ENCODE measurements at regions not wholly inside any gene's neighbourhood (a gene's known extent, or its start where the extent isn't known, plus 50 kb on each side); places are given as distances from the start of the nearest gene placed in this dataset.
A peak's percentile ranks its signal among the peaks of the same experiment; 100 is the strongest.

DNA sequence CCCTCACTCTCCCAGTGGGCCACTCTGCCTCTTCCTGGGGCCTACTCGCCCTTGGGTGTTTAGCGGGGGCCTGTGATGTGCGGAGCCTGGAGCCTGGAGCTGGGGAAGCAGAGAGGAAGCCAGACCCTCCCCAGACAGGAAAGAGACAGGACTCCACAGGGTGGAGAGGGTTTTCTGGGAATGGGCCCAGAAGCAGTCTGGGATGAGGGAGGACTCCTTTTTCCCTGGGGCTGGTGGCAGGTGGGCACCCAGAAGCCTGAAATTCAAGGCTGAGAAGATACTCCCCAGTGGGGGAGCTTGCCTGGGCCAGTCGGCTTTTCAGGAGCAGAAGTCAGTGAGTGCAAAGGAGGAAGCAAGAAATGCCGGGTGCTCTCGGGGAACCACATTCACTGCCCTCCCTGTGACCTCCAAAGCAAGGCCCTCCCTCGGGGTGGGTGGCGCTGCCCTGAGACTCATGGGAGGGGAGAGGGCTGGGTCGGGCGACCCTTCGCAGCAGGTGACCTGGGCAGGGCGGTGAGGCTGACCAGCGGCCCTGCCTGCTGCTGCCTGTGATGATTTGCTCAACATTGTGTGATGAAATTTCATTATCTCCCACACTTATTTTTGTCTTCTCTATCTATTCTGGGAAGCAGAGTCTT, 1377.4 kb downstream of the BRD1 start:
- peak; percentile 4 for DNase-seq

DNA sequence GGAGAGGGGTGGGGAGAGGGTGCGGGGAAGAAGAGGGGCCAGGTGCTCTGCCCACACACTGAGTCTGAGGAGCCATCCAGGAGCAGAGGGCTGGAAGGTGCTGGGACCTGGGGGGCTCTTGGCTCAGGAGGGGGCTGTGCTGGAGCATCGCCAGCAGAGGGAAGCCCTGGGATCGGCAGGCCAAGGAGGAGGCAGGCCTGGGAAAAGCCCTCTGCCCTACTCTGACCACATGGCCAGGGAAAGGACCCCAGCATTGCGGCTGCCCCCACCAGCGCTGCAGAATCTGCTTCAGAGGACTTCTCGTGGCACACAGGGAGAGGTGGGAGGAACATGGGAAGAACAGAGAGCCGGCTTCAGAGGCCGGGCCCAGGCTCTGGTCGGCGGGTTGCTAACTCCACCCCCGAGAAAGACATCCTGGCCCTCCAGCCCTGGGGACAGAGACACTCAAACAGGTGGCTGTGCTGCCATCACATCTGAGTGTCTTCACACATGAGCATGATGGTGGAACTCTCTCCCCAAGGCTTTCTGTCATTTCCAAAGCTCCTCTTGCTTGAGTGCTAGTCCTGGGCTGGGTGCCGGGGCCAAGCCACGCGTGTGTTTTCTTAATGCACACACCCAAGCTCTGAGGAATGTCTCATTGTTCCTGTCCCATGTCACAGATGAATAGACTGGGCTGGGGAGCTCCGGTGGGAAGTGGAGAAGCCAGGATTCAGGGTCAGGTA, 1378.0 kb downstream of the BRD1 start:
- DNase-seq, result no peak

DNA sequence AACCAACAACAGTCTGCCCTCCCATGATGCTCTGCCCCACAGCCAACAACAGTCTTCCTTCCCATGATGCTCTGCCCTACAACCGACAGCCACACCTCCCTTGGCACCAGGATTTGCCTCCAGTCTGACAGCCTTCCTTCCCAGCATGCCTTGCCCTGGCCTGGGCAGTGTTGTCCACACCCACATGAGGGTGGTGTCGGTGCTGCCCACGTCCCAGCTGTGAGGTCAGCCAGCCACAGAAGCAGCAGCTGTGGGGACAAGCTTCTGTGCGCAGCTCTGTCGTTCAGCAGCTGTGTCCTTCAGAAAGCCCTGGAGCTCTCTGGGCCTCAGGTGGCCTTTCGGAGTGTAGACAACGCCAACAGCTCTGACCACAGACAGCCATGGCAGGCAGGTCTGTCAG, 1378.9 kb downstream of the BRD1 start:
- DNase-seq, result no peak

DNA sequence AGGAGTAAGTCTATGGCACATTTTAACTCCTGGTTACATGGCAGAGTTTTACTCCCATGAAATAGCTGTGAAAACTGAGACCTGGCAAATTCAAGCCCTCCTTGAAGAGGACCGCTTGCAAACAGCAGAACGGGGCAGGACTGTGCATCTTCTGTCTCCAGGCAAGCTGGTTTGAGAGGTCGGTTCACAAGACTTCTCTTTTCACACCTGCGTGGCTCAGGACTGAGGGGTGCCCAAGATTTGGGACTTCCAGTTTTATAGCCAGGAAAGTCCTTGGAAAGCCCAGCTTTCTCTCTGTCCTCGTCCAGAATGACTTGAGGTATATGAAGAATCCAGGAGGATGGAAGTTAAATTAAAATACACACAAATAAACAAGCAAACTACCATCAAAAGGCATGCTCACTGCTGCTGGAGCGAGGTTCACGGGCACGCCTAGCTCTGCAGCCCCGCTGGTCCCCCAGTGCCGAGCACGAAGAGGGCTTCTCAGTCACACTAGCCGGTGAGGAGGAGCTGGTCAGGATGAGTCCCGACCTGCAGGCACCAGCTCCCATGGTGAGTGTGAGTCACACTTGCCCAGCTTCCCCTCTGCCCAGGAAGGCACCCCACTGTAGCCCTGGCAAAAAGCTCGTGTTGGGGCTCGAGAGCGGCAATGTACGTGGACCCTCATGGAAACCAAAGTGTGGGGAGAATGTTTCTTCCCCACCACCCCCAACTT, 1382.4 kb downstream of the BRD1 start:
- no peak for DNase-seq

DNA sequence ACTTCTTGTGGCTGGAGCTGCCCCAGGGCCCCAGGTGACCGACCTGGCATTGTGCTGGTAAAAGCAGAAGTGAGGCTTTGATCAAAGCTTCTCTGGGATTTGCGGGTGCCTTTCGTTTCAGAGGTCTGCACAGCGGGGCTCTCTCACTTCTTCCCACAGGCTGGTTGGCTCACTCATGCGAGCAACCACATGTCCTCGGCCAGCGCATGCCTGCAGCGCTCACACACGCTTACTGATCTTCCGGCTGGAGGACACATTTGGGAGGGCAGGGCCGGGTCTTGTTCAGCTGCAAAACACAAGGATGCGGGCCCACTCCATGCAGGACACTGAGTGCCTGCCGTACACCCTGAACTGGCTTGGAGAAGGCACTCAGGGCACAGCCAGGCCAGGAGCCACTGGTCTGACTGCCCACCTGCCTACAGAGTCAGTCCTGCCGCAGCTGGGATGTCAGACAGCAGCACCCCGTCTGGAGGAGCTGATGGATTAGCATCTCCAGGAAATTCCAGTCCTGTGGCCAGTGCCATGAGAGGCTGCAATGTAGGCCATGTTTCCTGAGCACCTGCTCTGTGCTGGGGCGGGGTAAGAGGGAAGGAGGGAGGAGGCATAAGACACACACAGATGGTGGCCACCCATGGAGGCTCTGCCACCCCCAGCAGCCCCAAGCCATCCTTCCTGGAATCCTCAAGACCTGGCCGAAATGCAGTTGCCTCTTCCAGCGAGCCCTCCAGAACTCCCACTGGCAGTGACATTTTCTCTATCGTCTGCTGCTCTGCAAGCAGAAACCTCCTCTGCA, 1383.2 kb downstream of the BRD1 start:
- DNase-seq, result no peak

DNA sequence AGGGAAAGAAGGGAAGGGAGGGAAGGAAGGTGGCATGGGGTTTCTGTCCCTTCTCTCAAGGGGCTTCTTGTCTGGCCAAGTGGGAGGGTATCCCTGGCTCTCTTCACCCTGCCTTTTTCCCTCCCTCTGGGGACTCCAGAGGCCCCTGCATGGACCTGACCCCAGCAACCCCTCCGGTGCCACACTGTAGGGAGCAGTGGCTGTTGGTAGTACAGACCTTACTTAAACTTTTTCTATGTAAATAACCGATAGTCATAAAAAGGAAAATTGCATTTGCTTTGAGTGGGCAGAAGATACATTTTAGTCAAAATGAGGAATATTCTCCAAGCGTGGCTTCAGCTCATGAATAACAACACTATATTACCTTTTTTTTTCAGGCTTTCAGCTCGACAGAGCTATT, 1384.0 kb downstream of the BRD1 start:
- DNase-seq, result no peak

DNA sequence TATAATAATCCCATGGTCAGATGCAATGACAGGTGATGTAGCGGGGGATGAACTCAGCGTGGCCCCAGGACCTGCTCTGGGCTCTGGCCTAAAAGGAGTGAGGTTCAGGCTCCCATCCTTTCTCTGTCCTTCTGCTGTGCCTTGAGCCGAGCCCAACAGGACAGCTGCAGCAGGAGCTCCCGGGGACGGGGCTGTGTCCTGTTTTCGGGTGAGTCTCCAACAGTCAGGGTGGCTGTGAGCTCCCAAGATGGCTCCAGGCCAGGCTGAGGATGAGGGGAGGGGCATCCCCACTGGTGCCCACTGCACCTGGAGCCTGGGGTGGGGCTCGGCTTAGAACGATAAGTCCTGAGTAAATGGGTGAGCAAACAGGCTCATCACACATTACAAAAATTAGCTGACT, 1385.0 kb downstream of the BRD1 start:
- DNase-seq, result no peak

DNA sequence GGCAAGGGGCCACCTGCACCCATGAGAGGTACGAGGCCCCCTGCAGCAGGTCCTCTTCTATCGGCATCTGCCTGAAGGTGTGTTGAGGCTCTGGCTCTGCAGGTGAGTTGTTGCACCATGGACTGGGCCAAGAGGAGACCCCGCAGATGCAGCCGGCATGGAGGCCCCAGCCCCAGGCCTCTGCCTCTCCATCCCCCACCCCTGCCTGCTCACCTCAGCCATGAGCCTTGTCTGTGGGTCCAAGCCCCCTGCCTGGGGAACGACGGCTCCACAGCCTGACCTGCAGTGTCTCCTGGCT, 1386.2 kb downstream of the BRD1 start:
- DNase-seq, result no peak

DNA sequence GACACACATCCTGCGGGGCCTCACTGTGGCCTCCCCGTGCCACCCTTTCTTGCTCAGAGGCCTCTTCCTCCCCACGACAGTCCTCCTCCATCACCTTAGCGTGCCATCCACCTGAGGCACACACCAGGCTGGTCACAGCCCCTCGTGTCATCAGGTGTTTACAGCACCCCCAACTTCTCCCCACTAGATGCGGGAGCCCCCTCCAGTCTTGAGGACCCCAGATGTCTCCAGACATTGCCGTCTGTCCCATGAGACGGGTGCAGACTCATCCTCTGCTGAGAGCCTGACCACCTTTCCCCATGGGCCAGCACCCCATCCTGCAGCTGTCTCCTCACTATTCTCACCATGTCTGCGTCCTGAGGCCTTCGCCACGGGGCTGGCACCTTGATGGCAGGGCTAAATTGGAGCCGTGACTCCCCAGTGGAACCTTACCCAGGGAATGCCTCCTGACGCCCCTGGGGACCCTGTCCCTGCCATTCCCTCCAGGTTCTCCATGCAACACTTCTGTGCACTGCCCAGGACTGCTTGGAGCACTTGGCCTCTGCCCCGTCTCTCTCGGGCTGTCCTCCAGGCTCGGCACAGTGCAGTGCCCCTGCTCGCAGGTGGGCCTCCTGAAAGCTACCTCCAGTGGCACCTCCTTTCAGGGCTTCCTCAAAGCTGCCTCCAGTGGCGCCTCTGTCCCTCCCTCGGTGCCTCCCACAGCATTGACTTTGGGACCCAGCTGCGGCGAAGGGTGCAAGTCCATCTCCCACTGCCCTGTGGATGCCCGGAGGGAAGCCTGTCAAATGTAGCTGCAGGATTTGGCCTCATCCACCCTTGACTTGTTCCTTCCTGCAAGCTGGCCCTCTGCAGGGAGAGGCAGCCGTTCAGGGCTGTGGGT, 1386.8 kb downstream of the BRD1 start:
- DNase-seq, result no peak

DNA sequence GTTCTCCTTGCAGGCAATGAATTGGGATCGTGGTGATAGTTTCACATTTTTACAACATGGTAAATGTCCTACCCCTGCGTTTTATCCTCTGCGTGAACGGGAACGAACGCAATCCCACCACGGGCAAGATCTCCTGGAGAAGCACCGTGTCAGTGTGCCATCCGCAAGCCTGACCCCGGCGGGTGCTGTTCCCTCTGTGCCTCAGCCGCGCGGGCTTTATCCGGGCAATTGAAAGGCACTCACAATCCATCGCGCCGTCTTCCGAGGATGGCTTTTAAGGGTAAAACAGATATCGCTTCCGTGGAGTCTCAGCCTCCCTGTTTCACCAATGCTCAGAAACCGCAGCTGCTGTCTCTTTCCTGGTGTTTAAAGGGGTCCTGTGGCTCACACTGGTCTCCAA, 1387.5 kb downstream of the BRD1 start:
- DNase-seq, result no peak

DNA sequence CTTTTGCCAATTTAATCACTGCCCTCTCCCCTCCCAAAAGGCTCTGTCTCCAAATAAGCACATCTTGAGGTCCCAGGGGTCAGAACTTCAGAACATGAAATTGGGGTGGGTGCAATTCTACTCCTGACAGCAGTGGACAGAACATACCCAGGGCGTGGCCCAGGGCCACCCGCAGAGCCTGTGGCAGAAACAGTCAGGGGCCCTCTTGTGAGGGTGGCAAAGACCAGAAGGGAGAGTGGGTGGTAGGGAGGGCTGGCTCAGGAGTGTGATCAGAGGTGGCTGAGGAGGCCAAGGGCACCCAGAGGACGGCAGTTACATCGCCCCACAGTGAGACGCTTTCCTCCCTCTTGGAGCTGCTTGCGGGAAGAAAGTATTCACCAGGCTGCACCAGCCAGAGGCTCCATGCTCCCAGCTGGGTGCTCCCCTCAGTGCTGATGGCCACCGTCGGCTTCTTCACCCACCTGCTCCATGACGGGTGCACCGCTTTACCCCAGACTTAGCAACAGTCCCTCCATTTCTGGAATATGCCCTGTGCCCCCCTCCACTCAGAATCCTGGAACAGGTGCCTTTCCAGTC, 1388.0 kb downstream of the BRD1 start:
- no peak for DNase-seq

DNA sequence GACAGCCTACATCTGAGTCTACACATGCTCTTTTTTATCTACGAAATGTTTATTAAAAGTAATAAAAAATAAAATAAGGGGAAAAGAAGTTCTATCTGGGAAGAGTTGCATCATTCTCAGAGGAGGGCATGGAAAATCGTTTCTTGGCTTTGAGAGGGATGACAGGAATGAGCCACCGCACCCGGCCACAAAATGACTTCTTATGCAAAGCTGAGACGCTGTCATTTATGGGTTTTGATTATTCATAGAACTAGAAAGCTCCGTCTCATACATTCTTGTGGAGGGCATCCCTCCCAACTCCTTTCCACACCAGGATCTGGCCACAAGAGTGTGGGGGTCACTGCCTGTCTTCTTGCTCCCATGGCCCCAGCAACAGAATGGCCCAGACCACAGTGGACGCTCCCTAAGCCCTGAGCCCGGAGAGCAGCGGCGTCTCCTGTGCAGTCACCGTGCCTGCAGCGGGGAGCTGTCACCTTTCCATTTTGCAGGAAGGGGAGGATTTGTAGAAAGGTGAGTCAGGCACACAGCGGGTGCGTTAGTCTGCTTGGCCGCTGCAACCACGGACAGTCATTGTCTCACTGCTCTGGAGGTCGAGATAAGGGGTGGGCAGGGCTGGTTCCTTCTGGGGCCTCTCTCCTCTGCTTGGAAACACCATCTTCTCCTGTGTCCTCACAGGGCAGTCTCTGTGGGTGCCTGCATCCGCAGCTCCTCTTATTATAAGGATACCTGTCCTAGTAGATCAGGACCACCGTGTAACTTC, 1388.7 kb downstream of the BRD1 start:
- no peak for DNase-seq

DNA sequence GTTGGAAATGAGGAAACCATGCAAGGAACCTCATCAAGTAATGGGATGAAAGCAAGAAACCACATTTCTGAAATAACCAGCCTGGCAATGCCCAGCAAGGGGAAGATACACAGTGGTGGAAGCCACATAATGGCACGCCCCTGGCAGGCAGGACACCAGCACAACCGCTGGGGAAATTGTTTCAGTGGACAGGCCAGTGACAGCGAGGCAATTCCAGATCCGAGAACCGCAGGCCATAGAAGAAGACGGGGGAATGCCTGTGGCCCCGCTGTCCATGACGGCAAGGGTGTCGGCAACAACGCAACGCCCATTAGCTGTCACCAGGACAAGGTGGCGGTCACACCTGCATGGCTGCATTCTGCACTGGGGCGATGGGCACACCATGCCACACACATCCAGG, 1389.6 kb downstream of the BRD1 start:
- no peak for DNase-seq

DNA sequence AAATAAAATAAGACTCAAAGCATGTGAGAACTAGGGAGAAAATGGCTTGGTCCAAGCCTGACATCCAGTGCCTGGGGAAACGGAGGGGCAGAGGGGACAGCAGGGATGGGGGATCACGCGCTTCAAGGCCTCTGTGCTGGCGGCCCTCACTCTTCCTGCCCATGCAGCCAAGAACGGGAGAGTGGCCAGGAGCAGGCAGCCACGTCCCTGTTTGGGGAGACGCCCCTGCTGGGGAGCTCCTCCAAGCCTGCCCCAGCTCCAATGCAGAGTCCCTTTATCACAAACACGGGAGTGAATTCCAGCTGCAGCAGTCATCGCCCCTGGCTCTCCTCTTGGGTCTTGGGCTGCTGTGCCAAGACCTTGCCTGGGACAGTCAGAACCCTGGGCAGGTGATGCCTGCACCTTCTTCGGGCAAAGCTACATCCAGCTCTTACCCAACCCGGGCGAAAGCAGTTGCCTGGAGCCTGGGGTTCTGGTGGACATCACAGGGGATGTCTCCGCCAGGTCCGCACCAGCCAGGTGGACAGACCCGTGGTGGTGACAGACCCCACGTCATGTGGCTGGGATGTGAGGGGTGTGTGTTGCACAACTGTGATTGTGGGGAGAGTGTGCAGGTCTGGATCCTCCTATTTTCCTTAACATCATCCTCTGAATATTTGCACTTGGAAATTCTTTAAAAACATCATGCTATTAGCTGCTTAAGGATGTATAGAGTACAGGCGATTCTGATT, 1391.3 kb downstream of the BRD1 start:
- no peak for DNase-seq

DNA sequence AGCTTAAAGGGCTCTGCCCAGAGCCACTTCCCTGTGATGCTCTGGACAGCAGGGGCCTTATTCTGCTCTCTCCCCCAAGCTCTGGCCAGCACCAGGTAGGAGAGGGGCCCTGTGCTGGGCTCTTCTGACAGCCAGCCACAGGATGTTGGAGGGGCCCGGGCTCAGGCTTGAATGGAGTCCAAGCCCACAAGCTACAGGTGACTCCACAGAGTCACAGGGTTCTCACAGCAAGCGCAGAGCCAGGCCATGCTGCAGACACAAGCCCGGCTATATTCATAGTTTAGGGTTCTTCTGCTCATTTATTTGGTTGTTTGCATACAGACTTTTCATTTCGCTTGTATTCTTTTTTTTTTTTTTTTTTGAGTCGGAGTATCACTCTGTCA, 1392.8 kb downstream of the BRD1 start:
- DNase-seq, result no peak

DNA sequence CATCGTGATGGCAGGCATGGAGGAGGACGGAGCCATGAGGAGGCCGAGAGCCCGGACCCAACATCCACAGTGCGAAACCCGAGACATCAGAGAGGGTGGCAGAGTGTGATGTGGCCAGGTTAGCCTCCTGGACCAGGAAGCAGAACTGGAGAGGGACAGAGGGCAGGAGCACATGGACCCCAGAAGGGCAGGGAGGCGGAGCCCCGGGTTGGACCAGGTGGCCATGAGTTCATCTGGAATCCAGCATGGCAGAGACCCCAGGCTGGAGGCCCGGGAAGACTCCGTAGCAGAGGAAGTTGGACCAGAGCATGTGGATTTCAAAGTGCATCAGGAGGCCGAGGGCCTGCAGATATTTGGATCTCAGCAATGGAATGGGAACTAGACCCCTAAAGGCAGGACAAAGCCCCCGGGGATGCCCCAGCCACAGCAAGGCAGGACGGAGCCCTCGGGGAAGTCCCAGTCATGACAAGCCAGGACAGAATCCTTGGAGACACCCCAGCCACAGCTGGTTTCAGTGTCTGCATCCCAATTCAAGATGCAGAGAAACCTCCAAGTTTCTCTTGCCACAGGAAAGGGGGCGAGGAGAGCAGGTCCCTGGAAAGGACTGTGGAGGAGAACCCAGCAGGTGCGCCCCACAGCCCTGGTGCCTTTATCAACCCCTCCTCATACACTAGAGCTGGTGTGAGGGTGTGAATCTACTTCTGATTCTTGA, 1393.4 kb downstream of the BRD1 start:
- DNase-seq, result no peak

DNA sequence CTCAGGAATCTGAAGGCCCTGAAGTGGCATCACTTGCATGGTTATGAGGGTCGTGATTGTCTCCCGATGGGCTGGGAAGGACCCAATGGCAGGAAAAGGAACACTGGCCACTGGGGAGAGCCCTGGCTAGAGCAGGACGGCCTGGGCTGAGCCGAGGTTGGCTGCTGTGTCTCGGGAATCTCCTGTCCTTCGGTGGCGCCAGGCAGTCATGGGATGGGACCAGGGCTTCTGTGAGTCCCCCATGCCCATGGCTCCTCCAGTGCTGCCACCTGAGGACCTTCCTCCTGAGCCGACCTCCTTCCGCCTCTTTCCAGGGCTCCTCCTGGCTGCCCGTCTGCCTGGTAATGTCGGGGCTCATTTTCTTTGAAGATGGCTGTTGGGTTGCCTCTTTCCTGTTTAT, 1394.0 kb downstream of the BRD1 start:
- no peak for DNase-seq

DNA sequence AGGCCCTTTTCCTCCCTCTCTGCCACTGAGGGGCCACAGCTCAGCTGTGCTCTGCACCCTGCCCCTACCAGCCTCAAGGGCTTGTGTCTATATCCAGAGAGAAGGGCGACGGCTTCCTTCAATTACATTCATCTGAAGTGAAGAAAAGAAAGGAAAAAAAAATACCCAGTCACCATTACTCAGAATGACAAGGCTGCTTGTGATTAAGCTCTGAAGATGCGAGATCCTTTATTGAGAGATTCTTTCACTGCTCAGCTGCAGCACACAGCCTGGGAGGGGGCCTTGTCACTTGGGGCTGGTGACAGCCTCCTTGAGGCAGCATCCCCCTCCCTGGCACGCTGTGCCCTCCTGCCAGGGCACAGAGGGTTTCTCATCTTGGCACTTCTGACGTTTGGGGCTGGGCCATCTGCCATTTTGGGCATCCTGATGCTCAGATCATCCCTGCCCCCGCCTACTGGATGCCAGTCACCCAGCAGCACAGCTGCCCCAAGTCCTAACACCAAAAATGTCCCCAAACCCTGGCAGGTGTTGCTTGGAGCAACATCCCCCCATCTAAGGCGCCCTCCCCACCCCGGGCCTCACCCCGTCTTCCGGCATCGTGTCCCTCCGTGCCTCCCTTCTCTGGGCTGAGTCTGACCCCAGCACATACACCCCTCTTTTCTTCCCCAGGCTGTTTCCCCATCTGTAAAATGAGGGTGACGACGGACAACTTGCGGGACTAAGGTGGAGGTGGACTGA, 1394.7 kb downstream of the BRD1 start:
- no peak for DNase-seq

DNA sequence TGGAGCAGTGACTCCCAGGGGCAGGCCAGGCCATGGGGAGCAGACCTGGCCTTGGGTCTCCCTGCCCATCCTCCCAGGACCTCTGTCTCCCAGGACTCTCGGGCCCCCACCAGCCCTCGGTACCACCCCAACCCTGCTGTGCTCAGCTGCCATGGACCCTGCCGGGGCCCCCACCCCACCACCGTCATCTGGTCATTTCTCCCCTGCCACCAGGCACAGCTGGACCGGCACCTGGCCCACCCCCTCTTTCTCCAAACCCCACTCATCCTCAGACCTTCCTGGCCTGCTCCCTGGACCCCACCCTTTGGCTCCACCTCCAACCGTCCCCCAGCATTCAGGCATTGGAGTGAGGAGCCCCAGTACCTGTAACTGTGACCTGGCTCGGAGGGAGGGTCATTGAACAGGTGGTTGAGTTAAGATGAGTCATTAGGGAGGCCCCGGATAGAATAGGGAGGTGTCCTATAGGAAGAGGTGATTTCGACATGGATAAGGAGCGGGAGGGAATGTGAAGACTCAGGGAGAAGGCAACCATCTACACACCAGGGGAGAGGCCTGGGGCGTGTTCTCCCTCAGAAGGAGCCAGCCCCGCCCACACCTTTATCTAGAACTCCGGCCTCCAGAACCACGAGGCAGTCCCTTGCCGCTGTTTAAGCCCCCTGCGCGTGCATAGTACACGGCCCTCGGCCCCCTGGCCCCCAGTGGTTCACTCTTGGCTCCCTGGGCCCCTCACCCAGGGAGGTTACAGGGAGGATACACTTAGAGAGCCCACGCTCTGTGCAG, 1395.9 kb downstream of the BRD1 start:
- no peak for DNase-seq

Measured in inflammatory macrophage treated with lipopolysaccharide for 4 hours (primary cell).